ENCODE measurements at regions not wholly inside any gene's neighbourhood (a gene's known extent, or its start where the extent isn't known, plus 50 kb on each side); places are given as distances from the start of the nearest gene placed in this dataset.

DNA sequence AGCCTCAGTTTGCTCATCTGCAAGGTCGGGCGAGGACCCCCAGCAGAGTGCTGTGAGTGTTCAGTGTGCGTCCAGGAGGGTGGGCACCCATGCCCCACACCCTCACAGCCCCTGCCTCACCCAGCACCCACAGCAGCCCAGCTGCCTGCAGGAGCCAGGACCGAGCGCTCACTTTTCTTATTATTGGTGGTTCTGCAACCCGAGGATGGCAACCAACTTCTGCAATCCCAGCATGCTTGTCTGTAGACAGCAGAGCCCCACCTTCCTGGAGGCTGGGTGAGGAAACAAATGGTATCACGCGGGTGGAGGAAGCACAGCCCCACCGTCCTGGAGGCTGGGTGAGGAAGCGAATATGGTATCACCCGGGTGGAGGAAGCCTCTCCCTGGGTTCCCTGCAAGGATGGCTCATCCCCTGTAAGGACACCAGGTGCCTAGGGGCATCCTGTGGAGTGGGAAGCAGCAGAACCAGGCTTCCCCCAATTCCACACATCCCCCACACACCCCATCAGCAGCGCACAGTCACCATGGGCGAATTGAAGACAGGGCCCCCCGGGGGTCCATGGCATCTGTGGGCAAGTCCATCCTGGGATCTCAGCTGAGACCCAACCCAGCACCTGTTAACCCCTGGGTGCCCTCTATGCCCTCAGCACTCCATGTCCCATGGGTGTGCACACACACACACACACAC is 220.5 kb upstream of the RAB6C start:
- no peaks in the 10 kb centered on the region for H3K36me3 Mint-ChIP-seq (ENCODE audit: low read depth)
- H3K9me3 Mint-ChIP-seq: no peaks in the 10 kb centered on the region
- H3K27me3 Mint-ChIP-seq (ENCODE audit: insufficient read depth): no peaks in the 10 kb centered on the region
- no peak overlapping the region for H3K27ac Mint-ChIP-seq
- DNase-seq (ENCODE audit: low spot score): no peak
- H3K4me1 Mint-ChIP-seq (ENCODE audit: low read depth): no peaks in the 10 kb centered on the region
- intact Hi-C loops (cut with micrococcal nuclease): no loop called here
- no peak overlapping the region for H3K4me3 Mint-ChIP-seq

DNA sequence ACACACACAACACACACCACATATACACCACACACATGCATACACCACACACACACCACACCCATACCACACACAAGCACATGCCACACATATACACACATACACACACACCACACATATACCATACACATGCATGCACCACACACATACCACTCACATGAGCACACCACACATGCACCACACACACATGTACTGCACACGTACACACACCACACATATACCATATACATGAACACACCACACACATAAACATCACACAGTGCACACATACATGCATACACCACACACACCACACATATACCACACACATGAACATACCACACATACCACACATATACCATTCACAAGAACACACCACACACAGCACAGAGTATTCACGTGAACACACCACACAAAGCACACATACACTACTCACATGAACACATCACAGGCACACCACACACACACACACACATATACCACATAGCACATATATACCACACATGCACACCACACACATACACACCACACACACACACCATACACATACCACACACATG is 219.9 kb upstream of the RAB6C start:
- intact Hi-C loops (cut with micrococcal nuclease): no loop called here

DNA sequence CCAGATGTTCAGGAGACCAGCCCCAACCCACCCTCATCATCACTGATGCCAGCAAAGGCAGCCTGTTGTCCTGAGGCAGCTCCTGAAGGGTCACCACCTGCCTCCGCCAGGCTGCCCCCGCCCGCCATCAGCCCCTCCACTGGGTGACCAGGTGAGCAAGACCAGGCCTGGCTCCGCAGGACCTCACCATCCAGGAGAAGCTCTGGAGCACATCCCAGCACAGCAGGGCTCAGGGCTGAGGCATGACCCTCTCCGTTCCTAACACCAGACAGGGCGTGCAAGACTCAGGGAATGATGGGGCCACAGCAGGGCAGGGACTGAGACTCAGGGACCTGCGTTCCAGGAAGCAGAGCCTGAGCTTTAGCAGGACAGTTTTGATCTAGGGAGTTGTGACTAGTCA is 218.8 kb upstream of the RAB6C start:
- Mint-ChIP-seq H3K4me3 (no peak overlapping the region), H3K36me3 (ENCODE audit: low read depth) (no peaks in the 10 kb centered on the region), H3K27me3 (ENCODE audit: insufficient read depth) (no peaks in the 10 kb centered on the region), H3K9me3 (no peaks in the 10 kb centered on the region), H3K27ac (no peak overlapping the region), H3K4me1 (ENCODE audit: low read depth) (no peaks in the 10 kb centered on the region)
- intact Hi-C loops (cut with micrococcal nuclease): no loop called here
- DNase-seq (ENCODE audit: low spot score): no peak

More for the DNA sequence above, 219.9 kb upstream of the RAB6C start:
- H3K4me3 Mint-ChIP-seq: no peak overlapping the region
- H3K9me3 Mint-ChIP-seq: no peaks in the 10 kb centered on the region
- no peak for DNase-seq (ENCODE audit: low spot score)
- H3K27me3 Mint-ChIP-seq (ENCODE audit: insufficient read depth): no peaks in the 10 kb centered on the region
- no peaks in the 10 kb centered on the region for H3K4me1 Mint-ChIP-seq (ENCODE audit: low read depth)
- no peak overlapping the region for H3K27ac Mint-ChIP-seq
- H3K36me3 Mint-ChIP-seq (ENCODE audit: low read depth): no peaks in the 10 kb centered on the region

DNA sequence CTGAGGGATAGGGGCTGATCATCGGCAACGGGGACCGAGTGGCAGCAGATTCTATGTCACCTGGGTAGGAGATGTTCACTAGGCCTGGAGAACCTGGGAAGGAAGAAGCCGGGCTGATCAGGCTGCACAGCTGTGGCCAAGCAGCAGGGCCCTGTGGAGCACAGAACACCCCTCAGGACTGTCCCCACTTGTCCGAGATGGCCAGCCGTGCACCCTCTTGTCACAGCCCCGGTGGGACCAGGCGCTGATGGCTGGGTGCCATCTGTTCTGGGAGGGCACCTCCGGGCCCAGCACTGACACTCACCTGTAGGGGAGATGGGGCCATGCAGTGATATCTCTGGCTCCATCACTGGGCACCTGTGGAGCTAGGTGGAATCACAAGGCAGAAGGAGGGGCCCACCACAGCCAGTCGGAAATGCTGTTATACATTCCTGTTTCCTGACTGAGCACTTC is 217.9 kb upstream of the RAB6C start:
- H3K9me3 Mint-ChIP-seq: no peaks in the 10 kb centered on the region
- no peak overlapping the region for H3K27ac Mint-ChIP-seq
- no peaks in the 10 kb centered on the region for H3K4me1 Mint-ChIP-seq (ENCODE audit: low read depth)
- H3K27me3 Mint-ChIP-seq (ENCODE audit: insufficient read depth): no peaks in the 10 kb centered on the region
- intact Hi-C loops (cut with micrococcal nuclease): no loop called here
- DNase-seq (ENCODE audit: low spot score): no peak
- H3K36me3 Mint-ChIP-seq (ENCODE audit: low read depth): no peaks in the 10 kb centered on the region
- no peak overlapping the region for H3K4me3 Mint-ChIP-seq

DNA sequence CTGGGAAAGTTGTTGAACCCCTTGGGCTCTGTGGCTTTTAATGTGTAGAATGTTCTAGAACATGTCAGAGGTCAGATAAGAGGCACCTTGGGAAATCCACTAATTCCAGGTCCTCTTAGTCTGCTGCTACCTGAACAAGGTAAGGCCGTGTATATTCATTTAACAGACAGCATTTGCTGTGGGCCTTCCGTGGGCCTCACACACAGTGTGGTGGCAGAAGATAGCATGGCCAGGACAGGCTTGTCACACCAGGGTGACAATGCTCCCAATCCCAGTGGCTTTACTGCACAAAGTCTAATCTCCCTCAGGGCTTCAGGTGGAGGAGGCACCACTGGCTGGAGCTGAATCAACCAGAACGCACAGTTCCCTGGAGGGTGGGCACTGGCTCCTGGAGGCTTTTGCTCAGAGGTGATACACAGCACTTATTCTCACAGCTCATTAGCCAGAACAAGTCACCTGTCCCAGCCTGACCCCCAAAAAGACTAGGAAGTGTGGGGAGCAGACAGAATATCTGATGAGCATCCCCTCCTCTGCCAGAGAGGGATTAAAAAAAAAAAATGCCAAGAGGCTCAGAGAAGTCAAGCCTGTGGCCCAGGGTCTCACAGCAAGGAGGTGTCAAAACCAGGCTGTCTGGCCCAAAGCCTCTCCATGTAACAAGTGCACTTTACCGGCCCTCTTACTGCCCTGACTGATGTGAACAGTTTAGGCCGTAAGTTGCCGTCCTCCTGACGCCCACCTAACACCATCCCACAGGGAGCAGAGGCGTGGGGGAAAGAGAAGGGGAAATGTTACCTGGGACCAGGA is 216.9 kb upstream of the RAB6C start:
- H3K36me3 Mint-ChIP-seq (ENCODE audit: low read depth): no peaks in the 10 kb centered on the region
- H3K27me3 Mint-ChIP-seq (ENCODE audit: insufficient read depth): no peaks in the 10 kb centered on the region
- no peak overlapping the region for H3K27ac Mint-ChIP-seq
- DNase-seq (ENCODE audit: low spot score): no peak
- no peak overlapping the region for H3K4me3 Mint-ChIP-seq
- no peaks in the 10 kb centered on the region for H3K9me3 Mint-ChIP-seq
- intact Hi-C loops (cut with micrococcal nuclease): no loop called here
- no peaks in the 10 kb centered on the region for H3K4me1 Mint-ChIP-seq (ENCODE audit: low read depth)

DNA sequence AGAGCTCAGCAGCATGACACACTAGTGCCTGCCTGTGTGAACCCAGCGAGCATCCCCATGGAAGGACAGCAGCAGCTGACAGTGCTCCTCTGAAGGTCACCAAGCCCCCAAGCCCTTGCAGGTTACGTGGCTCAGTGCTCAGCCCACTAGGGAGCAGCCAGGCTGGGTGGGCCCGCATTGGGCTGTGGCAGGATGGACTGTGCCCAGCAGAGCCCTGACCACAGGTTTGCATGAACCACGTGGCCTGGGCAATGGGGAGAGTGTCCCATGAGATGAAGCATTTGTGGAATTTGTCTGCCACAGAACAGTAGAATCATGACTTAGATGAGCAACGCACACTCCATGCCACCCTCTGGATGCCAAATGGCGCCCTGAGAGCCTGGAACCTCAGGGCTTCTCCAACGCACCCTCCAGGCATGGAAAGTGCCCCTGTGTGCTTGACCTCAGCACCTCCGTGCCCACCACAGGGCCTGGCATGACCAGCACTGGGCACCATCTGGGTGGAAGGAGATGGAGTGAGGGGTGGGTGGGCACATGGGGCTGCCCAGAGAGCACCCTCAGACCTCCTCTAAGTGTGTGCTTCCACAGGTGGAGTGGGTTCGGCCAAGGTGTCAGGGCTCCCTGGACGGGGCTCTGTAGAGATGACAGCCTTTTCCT is 216.1 kb upstream of the RAB6C start:
- H3K27me3 Mint-ChIP-seq (ENCODE audit: insufficient read depth): no peaks in the 10 kb centered on the region
- intact Hi-C loops (cut with micrococcal nuclease): no loop called here

DNA sequence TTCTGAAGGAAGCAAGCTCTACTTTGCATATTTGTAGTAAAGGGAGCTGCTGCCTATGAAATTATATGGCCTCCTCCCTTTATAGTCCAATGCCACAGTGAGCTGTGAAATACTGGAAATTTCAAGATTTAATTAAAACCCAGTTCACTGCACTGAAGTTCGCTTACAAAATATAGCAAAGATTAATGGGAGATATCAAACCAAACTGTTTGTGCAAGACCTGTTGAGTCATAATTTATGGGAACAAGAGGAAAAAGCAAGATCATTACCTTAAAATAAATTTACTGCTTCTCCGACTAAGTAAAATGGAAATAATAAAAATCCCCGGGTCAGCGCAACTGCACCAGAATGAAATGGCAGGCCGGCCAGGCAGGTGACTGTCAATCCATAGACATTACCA is 215.5 kb upstream of the RAB6C start:
- intact Hi-C loops (cut with micrococcal nuclease): no loop called here
- Mint-ChIP-seq H3K4me1 (ENCODE audit: low read depth) (no peaks in the 10 kb centered on the region), H3K27me3 (ENCODE audit: insufficient read depth) (no peaks in the 10 kb centered on the region), H3K27ac (no peak overlapping the region), H3K9me3 (no peaks in the 10 kb centered on the region), H3K4me3 (no peak overlapping the region), H3K36me3 (ENCODE audit: low read depth) (no peaks in the 10 kb centered on the region)
- no peak for DNase-seq (ENCODE audit: low spot score)

More for the DNA sequence above, 216.1 kb upstream of the RAB6C start:
- DNase-seq (ENCODE audit: low spot score): no peak
- H3K9me3 Mint-ChIP-seq: no peaks in the 10 kb centered on the region
- H3K4me1 Mint-ChIP-seq (ENCODE audit: low read depth): no peaks in the 10 kb centered on the region
- H3K4me3 Mint-ChIP-seq: no peak overlapping the region
- no peak overlapping the region for H3K27ac Mint-ChIP-seq
- H3K36me3 Mint-ChIP-seq (ENCODE audit: low read depth): no peaks in the 10 kb centered on the region

DNA sequence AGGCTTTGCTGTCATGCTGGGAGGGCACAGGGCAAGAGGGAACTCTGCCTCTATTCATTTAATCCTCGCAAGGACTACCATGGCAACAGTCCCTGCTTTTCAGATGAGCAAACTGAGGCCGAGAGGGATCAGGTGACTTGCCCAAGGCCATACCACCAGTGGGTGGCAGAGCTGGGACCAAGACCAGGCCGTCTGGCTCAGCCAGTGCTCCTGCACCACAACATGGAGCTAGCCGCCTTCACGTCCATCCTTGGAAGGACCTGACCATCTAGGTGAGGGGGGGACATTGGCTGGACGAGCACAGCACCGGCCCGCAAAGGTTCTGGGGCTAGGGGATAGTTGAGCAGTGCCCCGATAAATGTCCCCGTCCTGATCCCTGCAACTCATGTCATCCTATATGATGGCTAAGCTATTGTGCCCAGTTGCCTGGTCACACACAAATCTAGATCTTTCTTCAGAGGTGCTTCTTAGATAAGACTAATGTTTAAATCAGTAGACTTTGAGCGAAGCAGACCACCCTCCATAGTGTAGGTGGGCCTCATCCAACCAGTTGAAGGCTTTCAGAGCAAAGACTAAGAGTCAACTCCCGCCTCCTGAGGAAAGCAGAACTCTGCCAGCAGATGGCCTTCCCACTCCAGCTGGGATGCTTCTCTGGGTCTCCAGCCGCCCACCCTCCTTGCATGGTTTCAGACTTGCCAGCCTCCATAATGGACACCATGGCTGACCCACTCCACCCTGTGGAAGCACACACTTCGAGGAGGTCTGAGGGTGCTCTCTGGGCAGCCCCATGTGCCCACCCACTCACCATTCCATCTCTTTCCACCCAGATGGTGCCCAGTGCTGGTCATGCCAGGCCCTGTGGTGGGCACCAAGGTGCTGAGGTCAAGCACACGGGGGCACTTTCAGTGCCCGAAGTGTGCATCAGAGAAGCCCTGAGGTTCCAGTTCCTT is 214.8 kb upstream of the RAB6C start:
- no peaks in the 10 kb centered on the region for H3K27me3 Mint-ChIP-seq (ENCODE audit: insufficient read depth)
- no peaks in the 10 kb centered on the region for H3K9me3 Mint-ChIP-seq
- no peak overlapping the region for H3K4me3 Mint-ChIP-seq
- no peaks in the 10 kb centered on the region for H3K4me1 Mint-ChIP-seq (ENCODE audit: low read depth)
- no peaks in the 10 kb centered on the region for H3K36me3 Mint-ChIP-seq (ENCODE audit: low read depth)
- intact Hi-C loops (cut with micrococcal nuclease): no loop called here
- DNase-seq (ENCODE audit: low spot score): no peak
- H3K27ac Mint-ChIP-seq: no peak overlapping the region

DNA sequence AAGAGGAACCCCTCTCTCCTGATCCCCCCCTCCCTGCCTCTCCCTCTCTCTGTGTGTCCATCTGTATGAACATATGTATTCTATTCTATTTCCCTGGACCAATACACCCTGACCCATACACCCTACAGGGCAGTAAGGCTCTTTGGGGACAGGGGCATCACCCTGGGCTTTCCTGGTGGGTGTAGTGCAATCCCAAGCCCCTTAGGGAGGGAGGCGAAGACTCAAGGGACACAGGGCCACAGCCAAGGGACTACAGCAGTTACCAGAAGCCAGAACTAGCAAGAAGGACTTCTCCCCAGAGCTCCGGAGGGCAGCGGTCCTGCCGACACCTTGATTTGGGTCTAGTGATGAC is 214.2 kb upstream of the RAB6C start:
- intact Hi-C loops (cut with micrococcal nuclease): no loop called here
- Mint-ChIP-seq H3K27ac (no peak overlapping the region), H3K36me3 (ENCODE audit: low read depth) (no peaks in the 10 kb centered on the region), H3K4me3 (no peak overlapping the region), H3K4me1 (ENCODE audit: low read depth) (no peaks in the 10 kb centered on the region), H3K9me3 (no peaks in the 10 kb centered on the region), H3K27me3 (ENCODE audit: insufficient read depth) (no peaks in the 10 kb centered on the region)
- DNase-seq (ENCODE audit: low spot score): no peak

DNA sequence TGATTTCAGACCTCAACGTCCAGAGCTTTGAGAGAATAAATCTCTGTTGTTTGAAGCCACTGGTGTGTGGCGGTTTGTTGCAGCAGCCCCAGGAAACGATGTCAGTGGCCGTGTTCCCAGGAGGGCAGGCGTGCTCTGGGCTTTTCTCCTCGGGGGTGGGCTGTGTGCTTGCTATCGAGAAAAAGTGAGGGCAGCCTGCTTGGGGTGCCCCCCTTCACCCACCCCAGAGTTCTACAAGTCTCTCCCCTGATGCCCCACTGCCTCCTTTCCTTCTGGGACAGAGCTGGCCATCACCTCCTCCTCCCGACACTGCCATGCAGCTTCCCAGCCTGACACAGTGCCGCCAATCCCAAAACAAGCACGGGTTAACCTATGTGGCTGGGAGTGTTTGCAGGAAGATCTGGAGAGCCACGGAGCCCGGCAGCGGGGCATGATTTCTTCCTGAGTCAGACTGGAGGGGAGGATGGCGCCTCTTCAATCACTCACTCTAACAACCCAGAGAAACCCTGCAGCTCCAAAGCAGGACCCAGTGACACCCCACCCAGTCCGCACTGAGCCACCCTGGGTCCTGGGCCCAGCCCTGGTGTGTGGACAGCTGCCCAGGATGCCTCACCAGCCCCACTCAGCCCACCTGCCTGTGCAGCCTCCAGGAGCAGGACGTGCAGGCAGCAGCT is 213.7 kb upstream of the RAB6C start:
- H3K27ac Mint-ChIP-seq: no peak overlapping the region
- DNase-seq (ENCODE audit: low spot score): no peak
- intact Hi-C loops (cut with micrococcal nuclease): no loop called here
- H3K4me1 Mint-ChIP-seq (ENCODE audit: low read depth): no peaks in the 10 kb centered on the region
- H3K36me3 Mint-ChIP-seq (ENCODE audit: low read depth): no peaks in the 10 kb centered on the region
- H3K9me3 Mint-ChIP-seq: no peaks in the 10 kb centered on the region
- no peak overlapping the region for H3K4me3 Mint-ChIP-seq
- no peaks in the 10 kb centered on the region for H3K27me3 Mint-ChIP-seq (ENCODE audit: insufficient read depth)

DNA sequence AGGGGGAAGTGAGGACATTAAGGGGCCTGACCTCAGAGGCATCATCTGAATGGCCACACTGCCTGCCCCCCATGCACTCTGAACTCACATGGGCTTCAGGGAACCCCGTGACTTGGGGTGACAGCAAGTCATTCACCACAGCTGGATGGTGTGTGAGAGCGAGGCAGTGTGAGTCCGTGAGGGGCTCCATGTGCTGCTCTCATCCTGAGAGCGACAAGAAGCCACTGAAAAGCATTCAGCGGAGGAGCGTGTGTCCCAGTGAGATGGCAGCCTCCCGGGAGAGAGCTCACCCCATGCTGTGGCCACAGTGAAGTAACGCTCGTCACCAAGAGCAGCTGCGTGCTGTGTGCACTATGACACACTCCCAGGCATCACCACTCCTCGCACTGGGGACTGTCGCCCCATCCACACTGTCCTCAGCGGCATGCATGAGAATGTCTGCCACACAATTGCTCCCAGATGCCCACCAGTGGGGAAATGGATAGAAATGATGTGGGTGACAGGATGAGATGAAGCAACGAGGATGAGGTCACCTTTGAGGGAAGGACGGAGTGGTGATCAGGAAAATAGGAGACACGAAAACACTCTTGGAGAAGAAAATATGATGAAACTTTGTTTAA is 213.0 kb upstream of the RAB6C start:
- Mint-ChIP-seq H3K36me3 (ENCODE audit: low read depth) (no peaks in the 10 kb centered on the region), H3K9me3 (no peaks in the 10 kb centered on the region), H3K4me3 (no peak overlapping the region), H3K27me3 (ENCODE audit: insufficient read depth) (no peaks in the 10 kb centered on the region), H3K4me1 (ENCODE audit: low read depth) (no peaks in the 10 kb centered on the region), H3K27ac (no peak overlapping the region)
- intact Hi-C loops (cut with micrococcal nuclease): no loop called here
- DNase-seq (ENCODE audit: low spot score): no peak

Measured in activated T-helper 1 cell treated with anti-CD3 and anti-CD28 coated beads, Interleukin-12 subunit alpha, Interleukin-12 subunit beta, Interleukin-2, Interleukin-4 antibody, amounts not matched to agents 30 ng/mL and 10 ng/mL and 1 ng/mL, durations not matched to agents 14 hours and 24 hours and 36 hours (primary cell).